ENCODE measurements at regions not wholly inside any gene's neighbourhood (a gene's known extent, or its start where the extent isn't known, plus 50 kb on each side); places are given as distances from the start of the nearest gene placed in this dataset.
"Not testable (repeated sequence)": the region's sequence is repeated elsewhere in the genome, so short reads cannot be mapped to it uniquely, and the experiment has no call there.

DNA sequence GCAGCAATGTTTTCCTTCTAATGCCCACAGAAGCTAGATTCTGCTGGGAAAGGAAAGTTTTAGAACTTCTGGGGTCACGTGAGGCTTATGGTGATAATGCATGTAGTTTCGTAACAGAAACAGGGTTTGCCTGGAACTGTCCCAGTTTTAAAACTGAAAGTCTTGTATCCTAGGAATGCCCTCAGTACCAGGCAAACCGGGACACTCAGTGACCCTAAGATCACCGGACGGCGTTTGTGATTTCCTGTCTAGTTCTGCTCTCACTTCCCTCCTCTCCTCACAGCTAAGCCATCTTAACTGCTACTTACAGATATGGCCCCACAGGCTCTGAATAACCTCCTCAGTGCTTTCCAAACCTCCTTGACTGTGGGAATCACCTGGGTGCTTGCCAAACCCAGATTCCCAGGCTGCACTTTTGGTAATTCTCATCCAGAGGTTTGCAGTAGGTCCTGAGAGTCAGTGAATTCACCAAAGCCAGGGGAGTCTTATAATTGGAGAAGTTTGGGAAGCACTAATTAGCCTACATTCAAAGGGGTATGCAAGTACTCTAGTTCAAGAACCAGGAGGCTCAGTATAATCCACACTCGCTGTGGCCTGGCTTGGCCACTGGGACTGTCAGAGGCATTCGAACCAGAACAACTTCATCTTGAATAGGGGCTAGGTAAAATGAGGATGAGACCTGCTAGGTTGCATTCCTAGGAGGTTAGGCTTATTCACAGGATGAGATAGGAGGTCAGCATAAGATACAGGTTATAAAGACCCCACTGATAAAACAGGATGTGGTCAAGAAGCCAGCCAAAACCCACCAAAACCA lies 231.6 kb upstream of the MYLIP start:
- ATAC-seq = no peak

DNA sequence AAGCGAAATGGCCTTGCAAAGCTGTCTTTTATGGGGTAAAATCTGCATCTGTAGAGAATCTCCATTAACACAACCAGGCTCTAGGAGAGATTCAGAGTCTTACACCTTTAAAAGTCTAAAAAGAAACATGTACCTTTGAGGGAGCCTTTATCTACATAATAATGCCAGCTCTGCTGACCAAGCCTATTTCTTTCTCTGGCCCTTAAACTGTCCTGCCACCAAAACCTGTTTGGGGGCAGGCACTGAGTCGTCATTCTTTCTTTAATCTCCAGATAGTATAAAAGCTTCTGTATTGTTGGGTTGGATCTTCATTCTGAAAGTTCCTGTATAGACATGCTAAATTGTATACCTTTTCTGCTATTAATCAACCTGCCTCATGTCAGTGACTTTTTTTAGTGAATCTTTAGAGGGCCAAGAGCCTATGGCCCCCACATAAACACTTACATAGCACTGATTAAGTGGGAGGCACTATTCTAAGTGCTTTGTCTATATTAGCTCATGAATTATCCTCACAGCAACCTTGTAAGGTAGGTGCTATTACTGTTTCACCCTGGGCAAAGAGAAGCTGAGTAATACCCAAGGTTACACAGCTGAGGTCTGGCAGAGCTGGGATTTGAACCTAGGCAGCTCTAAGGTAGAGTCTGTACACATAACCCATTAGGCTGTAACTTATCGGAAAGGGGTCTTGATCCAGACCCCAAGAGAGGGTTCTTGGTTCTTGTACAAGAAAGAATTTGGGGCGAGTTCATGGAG lies 232.3 kb upstream of the DTNBP1 start:
- ATAC-seq = no peak

DNA sequence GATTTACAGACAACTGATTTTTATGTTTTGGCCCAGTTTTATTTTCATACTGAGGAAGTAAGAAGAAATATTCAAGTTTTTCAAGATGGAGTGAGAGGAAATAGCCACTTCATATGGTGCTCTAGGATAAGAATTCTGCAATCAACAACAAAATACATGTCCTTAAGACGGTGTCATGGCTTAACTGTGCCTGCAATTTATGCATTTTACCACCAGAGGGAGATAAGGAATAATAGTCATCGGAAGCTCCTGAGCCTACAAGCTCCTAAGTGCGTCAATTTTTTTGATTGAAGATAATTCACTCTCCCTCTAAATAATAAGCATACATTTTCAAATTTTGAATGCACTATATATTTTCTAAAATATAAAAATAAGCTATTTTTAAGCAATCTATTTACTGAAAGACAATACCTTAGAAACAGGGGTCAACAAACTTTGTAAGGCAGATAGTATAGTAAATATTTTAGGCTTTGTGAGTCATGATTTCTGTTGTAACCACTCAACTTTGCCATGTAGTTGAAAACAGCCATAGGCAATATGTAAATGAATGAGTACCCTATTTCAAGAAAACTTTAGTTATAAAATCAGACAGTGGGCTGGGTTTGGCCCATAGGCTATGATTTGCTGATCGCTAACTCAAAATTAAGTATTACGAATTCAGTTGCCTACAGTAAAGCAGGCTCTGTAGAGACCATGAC lies 230.9 kb upstream of the DTNBP1 start:
- no peak for ATAC-seq

DNA sequence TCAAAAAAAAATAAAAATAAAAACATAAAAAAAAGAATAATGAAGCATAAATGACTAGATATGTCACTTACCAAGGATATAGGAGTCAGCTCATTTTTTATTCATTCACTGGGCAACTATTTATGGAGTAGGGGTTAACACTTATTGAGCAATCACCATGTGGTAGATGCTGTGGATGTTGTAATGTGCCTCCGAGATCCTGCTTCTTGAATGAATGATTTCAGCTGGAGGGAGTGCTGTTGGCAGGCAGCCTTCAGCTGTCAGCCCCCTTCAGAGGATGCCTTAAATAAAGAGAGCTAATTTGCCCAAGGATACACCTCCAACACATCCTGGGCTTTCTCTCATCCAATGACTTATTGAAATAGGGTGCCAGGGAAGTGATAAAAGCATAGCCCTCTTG lies 229.5 kb upstream of the DTNBP1 start:
- ATAC-seq = no peak

DNA sequence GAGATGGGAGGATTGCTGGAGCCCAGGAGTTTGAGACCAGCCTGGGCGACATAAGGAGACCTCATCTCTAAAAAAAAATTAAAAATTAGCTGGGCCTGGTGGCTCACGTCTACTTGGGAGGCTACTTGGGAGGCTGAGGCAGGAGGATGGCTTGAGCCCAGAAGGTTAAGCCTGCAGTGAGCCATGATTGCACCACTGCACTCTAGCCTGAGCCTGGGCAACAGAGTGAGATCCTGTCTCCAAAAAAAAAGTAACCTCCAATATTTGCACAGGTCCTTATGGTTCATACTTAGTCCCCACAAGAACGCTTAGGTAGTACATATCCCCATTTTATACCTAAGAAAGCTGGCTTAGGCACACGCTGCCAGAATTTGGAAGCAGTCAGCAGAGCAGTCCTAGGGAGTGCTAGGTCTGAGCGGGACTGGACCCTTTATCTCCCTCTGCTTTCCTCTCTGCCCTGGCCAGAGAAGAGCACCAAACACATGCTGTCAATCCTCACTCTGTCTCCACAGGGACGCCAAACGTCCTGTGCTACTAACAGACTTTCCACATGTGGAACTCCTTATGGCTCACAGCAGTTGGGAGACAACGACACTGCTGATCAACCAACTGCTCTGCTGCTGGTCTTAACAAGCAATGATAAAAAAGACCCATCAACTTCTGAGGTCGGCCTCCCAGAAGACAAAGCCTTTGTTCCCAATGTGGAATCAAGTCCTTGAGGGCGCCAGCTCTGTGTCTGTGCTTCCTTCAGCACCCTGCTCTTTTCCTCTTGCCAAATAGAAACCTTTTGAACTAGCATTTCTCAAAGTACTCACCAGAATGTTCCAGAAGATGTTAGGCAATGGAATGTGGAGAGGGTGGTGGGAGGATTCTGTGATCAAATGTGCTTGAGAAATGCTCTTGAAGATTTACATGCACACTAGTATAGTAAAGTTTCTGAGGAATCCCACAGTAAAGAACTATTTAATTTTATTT lies 226.3 kb upstream of the DTNBP1 start:
- ATAC-seq = no peak

DNA sequence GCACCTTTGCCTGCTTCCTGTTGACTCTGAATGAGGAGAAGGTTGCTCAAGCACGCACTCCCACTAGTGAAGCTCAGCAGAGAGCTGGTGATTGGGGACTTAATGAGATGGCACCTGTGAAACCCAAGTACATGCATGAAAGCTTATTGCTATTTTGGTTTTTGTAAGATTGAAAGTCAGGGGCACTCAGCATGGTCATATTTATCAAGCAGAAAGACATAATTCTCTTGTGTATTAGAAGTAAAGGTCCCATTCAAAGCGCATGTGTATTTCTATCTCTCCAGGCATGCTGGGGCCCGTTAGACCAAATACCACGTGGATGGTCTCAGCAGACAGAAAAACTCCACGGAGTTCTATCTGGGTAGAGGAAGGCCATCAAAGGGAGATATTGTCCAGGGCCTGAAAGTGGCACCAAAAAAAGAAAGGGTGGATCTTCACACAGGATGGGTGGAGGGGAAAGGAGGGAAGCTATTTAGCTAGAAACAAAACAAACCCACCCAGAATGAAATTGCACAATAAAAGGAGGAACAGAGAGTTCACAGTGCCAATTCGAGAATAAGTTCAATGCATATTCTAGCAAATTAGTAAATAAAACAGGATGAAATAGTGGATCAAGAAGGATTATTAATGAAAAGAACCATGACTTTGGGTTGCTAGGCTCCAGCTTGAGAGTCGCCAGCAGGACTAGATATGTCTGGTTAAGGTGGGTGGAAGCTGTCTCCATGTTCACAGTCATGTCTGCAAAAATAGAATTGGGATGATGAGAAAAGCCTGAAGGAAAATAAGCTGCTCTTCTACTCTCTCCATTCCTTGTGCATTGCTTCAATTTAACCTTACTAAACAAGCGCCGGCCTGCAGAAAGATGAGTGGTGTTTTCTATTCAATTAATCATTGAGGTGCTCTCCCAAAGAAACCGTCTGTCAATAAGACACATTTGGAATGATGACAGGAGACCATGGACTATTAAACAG lies 224.9 kb upstream of the DTNBP1 start:
- ATAC-seq = no peak

DNA sequence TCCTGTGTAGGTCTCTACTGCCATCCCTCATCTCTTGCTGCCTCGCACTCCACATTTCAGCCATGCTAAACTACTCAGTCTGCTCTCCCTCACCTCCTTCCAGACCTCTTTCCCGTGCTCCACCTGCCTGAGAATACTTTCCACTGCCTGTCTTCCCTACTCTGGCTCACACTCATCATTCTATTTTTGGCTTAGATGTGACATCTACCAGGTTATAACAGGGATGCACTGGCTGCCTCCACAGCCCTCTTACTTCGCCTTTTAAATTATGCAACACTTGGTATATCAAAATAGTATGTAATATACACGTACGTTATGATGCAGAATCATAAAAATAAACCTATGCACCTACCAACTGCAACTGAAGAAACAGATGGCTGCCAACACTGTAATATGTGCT lies 222.8 kb upstream of the DTNBP1 start:
- ATAC-seq = no peak

DNA sequence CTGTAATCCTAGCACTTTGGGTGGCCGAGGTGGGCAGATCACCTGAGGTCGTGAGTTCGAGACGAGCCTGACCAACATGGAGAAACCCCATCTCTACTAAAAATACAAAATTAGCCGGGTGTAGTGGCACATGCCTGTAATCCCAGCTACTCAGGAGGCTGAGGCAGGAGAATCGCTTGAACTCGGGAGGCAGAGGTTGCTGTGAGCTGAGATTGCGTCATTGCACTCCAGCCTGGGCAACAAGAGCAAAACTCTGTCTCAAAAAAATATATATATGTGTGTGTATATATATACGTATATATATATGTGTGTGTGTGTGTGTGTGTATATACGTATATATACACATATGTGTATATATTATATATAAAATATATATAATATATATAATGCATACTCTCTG lies 220.8 kb upstream of the DTNBP1 start:
- not testable (repeated sequence) for ATAC-seq

DNA sequence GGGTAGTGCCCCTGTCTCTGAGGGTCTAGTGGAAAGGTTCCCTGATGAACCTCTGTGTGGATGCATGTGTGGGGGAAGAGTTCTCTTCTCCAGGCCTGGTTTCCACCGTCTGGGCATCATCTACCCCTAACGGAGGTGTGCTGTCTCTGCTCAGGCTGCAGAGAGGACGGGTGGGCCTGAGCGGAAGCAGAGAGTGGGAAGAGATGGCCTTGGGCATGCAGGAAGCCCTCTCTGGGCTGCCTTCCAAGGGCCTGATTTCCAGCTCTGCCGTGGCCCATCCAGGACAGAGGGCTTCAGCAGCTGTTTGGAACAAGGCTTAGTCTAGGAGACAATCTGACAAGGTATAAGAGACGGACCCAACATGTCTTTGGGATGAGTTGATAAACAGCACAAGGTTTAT lies 220.1 kb upstream of the DTNBP1 start:
- no peak for ATAC-seq

DNA sequence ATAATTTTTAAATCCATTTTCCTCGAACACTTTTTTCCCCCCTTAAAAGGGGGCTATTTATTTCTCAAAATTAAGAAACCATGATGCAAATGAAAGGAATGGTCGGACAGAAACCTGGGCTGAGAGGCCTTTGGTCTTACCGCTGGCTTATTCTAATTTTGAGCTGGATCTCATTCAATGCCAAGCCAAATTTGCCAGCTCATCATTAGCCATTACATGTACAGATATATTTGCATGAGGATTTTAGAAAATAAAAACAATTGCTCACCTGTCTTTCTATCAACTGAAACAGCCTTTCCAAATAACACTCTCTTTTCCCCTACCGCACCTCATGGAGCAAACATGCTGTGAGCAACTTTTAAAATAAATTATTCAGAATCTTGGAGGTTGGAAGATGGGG lies 219.5 kb upstream of the DTNBP1 start:
- no peak for ATAC-seq

DNA sequence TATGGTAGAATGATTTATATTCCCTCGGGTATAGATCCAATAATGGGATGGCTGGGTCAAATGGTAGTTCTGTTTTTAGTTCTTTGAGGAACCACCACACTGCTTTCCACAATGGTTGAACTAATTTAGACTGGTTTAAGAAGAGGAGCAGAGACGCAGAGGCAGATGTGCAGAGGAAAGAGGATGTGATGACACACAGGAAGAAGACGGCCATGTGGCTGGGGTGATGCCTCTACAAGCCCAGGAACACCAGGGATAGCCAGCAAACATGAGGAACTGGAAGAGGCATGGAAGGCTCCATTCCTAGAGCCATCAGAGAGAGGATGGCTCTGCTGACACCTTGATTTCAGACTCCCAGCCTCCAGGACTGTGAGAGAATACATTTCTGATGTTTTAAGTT lies 218.3 kb upstream of the DTNBP1 start:
- no peak for ATAC-seq

DNA sequence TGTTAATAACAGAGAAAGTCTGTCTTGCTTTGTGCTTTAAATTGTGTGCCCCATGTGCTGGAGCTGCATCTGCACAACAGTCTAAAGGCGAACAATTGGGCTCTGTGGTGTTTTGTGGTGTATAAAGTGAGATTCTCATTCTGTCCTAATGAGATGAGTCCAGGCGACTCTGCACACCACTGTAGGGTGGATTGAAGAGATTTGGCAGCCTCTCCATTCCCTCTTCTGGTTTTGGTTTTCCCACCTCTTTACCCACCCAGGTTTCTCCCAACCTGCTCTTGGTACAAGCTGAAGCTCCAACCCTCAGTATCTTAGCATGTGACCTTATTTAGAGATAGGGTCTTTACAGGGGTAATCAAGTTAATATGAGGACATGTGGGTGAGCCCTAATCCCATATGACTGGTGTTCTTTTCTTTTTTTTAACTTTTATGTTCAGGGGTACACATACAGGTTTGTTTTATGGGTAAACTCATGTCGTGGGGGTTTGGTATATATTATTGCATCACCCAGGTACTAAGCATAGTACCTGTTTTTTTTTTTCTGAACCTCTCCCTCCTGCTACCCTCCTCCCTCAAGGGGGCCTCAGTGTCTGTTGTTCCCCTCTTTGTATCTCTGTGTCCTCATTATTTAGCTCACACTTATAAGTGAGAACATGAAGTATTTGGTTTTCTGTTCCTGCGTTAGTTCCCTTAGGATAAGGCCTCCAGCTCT lies 217.6 kb upstream of the DTNBP1 start:
- peak in 1 of 2 donors; percentile 34 for ATAC-seq

DNA sequence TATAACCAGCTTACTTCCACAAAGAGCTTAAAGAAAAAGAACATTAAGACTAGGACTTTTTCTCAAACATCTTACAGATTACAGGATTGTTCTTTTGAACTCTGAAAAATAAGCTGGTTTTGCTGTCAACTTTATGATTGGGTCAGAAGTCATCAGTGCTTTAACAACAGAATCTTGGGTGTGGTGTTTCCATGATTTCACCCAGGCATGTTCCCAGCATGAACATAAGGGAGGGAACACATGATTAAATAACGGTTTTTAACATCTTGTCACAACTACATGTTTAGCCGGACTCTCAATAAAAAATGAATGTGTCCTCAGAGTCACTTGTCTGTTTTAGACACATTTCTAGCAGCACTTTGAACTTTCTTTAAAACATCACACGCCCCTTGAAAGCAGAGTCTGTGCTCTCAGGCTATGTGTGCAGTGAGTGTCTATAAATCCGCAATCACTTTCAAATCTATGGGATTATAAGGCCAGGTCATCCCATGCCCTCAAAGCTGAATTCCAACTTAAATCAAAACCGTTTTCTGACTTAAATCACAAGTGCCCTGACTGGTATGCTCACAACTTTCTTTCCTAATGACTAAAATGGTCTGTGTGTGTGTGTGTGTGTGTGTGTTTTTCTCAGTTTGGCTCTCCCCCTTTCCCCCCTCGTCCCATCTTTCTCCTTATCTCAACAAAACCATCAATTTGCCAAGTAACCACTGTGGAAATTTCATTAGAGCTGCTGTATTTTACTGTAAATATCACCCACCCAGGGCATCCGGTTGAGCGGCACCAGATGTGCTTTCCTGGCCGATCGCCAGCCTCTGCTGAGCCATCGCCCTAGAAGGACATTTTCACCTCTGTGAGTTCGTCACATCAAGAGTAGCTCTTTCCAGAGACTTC lies 216.8 kb upstream of the DTNBP1 start:
- peak; percentile 49 to 57 for ATAC-seq

DNA sequence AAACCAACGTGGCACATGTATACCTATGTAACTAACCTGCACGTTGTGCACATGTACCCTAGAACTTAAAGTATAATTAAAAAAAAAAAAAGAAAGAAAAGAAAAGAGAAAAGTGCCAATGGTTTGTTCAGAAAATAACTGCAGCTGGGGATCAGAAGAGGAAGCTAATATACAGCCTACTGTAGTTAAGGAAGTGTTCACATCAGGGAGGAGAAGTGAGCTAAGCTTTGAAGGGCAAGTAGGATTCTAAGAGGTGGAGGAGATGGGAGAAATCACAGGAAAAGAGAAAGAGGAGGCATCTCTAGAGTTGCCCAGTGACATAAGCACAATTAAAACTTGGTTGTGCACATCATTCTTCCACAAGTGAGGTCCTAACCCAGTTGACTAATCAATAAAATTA lies 214.4 kb upstream of the DTNBP1 start:
- ATAC-seq = no peak

DNA sequence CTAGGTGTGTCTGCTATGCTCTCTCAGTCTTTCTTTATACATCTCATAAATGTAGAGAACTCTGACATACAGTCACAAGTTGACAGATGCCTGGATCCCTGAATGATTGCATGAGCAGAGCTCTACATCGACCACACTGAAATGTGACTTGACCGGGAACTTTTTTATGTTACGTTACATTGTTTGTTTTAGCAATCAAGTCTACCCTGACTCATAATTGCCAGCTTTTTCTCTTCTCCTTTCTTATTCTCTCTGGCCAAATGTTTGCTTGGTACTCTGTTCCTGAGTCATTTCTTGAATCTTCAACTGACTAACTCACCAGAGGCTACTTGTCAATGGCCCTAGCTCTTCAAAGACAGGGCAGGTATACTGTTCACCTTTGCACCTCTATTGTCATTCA lies 213.6 kb upstream of the DTNBP1 start:
- ATAC-seq = peak; percentile 41 to 52

DNA sequence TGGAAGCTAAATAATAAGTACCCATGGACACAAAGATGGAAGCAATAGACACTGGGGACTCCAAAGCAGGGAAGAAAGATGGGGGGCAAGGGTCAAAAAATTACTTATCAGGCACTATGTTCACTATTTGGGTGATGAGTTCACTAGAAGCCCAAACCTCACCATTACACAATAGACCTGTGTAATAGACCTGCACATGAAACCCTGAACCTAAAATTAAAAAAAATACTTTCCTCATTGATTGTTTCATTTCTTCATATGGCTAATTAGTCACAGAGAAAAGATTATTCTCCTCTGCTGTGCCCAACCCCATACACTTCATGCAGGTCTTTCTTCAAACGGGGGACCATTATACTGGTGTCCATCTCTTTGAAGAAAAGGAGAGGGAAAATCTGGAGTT lies 213.0 kb upstream of the DTNBP1 start:
- ATAC-seq = no peak

DNA sequence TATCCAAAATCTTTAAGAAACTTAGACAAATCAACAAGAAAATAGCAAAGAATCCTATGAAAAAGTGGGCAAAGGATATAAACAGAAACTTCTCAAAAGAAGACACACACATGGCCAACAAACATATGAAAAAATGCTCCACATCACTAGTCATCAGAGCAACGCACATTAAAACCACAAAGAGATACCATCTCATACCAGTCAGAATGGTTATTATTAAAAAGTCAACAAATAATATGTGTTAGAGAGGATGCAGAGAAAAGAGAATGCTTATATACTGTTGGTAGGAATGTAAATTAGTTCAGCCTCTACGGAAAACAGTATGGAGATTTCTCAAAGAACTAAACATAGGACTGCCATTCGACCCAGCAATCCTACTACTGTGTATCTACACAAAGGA lies 212.0 kb upstream of the DTNBP1 start:
- no peak for ATAC-seq

DNA sequence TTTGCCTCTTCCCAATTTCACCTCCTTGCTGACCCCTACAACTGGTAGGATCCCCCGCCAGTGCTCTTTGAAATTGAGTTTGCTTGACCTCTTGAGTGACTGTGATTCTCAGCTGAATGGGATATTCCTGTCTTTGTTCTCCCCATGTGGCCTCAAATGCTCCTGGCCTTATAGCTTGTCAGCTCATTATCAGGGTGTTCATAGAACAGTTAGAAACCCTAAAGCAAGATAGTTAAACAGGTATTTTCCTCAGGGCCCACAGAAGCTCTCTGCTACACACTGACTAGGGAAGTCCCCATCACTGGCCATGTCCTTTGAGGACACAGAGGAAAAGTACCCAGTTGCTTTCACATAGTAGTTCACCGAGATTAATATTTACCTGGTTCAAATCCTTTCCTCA lies 211.5 kb upstream of the DTNBP1 start:
- ATAC-seq = no peak
